Small intestine (tissue), 7 donors: ENCODE measurements at regions not wholly inside any gene's neighbourhood (a gene's known extent, or its start where the extent isn't known, plus 50 kb on each side); places are given as distances from the start of the nearest gene placed in this dataset.

ENCODE experiments used
- DNase-seq, 2 donors: peaks; one replicate each; pipeline versions ENCODE4 v3.0.0 to v3.0.0-alpha.2; 2013
- FAIRE-seq: peaks from 2 replicates; lab custom pipeline; 2012; peaks lifted over from hg19 to GRCh38; lab: Jason Lieb, UNC
- H3K27ac ChIP-seq, 3 donors: one replicate each; pipeline ENCODE4 v1.5.1; 2013; ENCODE audit warnings: low read length in 2 of 3, mild to moderate bottlenecking in 2 of 3, control low read depth in 1 of 3, inconsistent platforms in 1 of 3, low read depth in 1 of 3, moderate library complexity in 1 of 3
- H3K27me3 ChIP-seq, 3 donors: one replicate each; pipeline ENCODE4 v1.6.1; 2013; ENCODE audit warnings: low read length in 3 of 3, inconsistent platforms in 1 of 3; ENCODE audit not compliant: control insufficient read depth in 3 of 3, insufficient read depth in 3 of 3
- H3K36me3 ChIP-seq, 3 donors: one replicate each; pipeline ENCODE4 v1.6.1; 2013; ENCODE audit warnings: low read length in 3 of 3, inconsistent platforms in 1 of 3, low read depth in 1 of 3, mild to moderate bottlenecking in 1 of 3, moderate library complexity in 1 of 3; ENCODE audit not compliant: control insufficient read depth in 3 of 3, insufficient read depth in 2 of 3
- H3K4me1 ChIP-seq, 3 donors: one replicate each; pipeline ENCODE4 v1.6.1; 2013; ENCODE audit warnings: low read length in 2 of 3, inconsistent platforms in 1 of 3, low read depth in 1 of 3, mild to moderate bottlenecking in 1 of 3, moderate library complexity in 1 of 3; ENCODE audit not compliant: control insufficient read depth in 3 of 3, insufficient read depth in 2 of 3
- H3K4me3 ChIP-seq, 3 donors: one replicate each; pipeline ENCODE4 v1.5.1; 2013; ENCODE audit warnings: low read length in 3 of 3, control low read depth in 1 of 3, inconsistent platforms in 1 of 3, low read depth in 1 of 3, mild to moderate bottlenecking in 1 of 3, moderate library complexity in 1 of 3
- H3K9me3 ChIP-seq, 2 donors: one replicate each; pipeline ENCODE4 v1.6.1; 2013; ENCODE audit warnings: low read depth in 1 of 2, low read length in 1 of 2; ENCODE audit not compliant: control insufficient read depth in 2 of 2, insufficient read depth in 1 of 2
- WGBS, 3 donors: extraction: QIAGEN DNeasy Blood & Tissue Kit; methylation state at CpG; one replicate each; pipeline ENCODE4 v1.1.7; 2013; 5-methylcytosine and 5-hydroxymethylcytosine counted together
- donor health status: healthy with polysubstance abuse.
- donor health status: control.
- donor health status: control.
- donor health status: Bipolar disorder and iron deficiency.
- donor health status: healthy.

GRCh38 chr4:14929669-14930068 lies 72.6 kb upstream of the CPEB2 start:
- H3K4me3 ChIP-seq: no peak overlapping the region
- H3K4me1 ChIP-seq: no peaks in the 10 kb centered on the region
- H3K36me3 ChIP-seq: no peaks in the 10 kb centered on the region
- DNase-seq (no peak), FAIRE-seq (no peak)
- WGBS, 3 donors: 91 to 96% (median 93%) methylated on average over 1 of the region's 1 CpG
- H3K27ac ChIP-seq: no peak overlapping the region
- H3K9me3 ChIP-seq: no peaks in the 10 kb centered on the region
- no peaks in the 10 kb centered on the region for H3K27me3 ChIP-seq

- Histone ChIP-seq H3K27me3 (no peaks in the 10 kb centered on the region), H3K4me3 (no peak overlapping the region), H3K4me1 (no peaks in the 10 kb centered on the region), H3K9me3 (no peaks in the 10 kb centered on the region), H3K36me3 (no peaks in the 10 kb centered on the region), H3K27ac (no peak overlapping the region)
- 69 to 77% (median 70%) methylated on average over 9 of the region's 9 CpGs for WGBS, 3 donors
- DNase-seq (no peak), FAIRE-seq (no peak)
These were observed 67.4 kb upstream of the CPEB2 start for GRCh38 chr4:14934704-14935390.

- FAIRE-seq: no peak
- 82 to 90% (median 89%) methylated on average over 7 of the region's 7 CpGs for WGBS, 3 donors
- no peaks in the 10 kb centered on the region for H3K36me3 ChIP-seq
These were observed 58.5 kb upstream of the CPEB2 start for GRCh38 chr4:14943749-14944148.

GRCh38 chr4:14952352-14952751 lies 49.9 kb upstream of the CPEB2 start:
- FAIRE-seq (no peak), DNase-seq (no peak)
- no peak overlapping the region for H3K4me3 ChIP-seq
- no peaks in the 10 kb centered on the region for H3K4me1 ChIP-seq
- H3K9me3 ChIP-seq: no peaks in the 10 kb centered on the region
- H3K27ac ChIP-seq: no peak overlapping the region
- no peaks in the 10 kb centered on the region for H3K27me3 ChIP-seq
- no peaks in the 10 kb centered on the region for H3K36me3 ChIP-seq

More at GRCh38 chr4:14943749-14944148, 58.5 kb upstream of the CPEB2 start:
- no peaks in the 10 kb centered on the region for H3K27me3 ChIP-seq
- H3K4me1 ChIP-seq: no peaks in the 10 kb centered on the region
- no peak overlapping the region for H3K27ac ChIP-seq
- no peak overlapping the region for H3K4me3 ChIP-seq
- no peaks in the 10 kb centered on the region for H3K9me3 ChIP-seq
- no peak for DNase-seq
